ENCODE measurements at regions not wholly inside any gene's neighbourhood (a gene's known extent, or its start where the extent isn't known, plus 50 kb on each side); places are given as distances from the start of the nearest gene placed in this dataset.

DNA sequence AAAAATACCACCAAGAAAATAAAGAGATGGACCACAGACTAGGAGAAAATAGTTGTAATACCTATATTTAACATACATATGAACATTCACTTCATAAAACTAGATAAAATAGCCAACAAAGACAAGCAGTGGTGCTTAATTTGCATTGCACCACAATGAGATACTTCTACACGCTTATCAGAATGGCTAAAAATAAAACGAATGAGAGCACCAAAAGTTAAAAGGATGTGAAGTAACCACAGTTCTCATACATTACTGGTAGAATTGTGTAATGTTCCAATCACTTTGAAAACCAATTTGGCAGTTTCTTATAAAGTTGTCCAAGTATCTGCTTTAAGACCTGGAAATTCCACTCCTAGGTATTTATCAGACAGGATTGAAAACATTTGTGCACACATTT, 198.9 kb upstream of the SGCD start:
- peak; percentile 51 for ATAC-seq (ENCODE audit: poor library complexity)

DNA sequence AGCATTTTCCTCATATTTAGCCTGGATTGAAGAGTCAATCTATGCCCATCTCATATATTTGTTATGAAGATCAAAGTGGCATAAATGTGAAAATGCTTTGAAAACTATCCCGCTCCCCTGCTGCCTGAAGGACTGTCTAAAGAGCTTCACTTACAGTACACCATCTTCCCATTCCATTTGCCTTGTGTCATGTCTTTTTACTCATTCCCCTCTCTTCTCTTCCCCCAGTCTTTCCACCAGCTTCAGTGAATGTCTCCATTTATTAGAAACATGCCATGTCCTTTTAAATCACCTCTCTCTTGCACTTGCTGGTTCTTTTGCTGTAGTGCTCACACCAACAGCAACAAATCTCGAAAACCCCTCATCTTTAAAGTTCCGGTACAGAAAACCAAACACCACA, 192.7 kb upstream of the SGCD start:
- DNase-seq (no peak), ATAC-seq (ENCODE audit: poor library complexity) (no peak)
- intact Hi-C loops (cut with DNase I) = no loop called here

More for the DNA sequence above, 198.9 kb upstream of the SGCD start:
- intact Hi-C loops (cut with DNase I) = no loop called here
- DNase-seq = no peak

DNA sequence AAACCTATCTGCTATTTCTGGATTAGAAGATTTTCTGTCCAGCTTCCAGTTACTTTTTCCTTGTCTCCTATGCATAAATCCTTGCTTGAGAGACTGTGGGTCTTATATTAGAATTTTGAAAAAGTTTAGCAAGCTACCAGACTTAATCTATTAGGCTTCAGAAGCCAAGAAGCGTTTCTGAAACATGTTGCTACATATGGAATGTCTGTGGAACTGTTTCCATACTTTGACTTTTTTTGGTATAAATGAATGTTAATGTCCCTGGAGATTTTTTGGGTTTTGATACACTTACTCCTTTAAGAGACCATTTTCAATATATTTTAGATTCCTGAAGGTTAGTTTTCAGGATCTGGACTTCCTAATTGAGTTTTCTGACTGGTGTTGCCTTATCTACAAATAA, 191.4 kb upstream of the SGCD start:
- DNase-seq (no peak), ATAC-seq (ENCODE audit: poor library complexity) (no peak)
- intact Hi-C loops (cut with DNase I) = no loop called here

DNA sequence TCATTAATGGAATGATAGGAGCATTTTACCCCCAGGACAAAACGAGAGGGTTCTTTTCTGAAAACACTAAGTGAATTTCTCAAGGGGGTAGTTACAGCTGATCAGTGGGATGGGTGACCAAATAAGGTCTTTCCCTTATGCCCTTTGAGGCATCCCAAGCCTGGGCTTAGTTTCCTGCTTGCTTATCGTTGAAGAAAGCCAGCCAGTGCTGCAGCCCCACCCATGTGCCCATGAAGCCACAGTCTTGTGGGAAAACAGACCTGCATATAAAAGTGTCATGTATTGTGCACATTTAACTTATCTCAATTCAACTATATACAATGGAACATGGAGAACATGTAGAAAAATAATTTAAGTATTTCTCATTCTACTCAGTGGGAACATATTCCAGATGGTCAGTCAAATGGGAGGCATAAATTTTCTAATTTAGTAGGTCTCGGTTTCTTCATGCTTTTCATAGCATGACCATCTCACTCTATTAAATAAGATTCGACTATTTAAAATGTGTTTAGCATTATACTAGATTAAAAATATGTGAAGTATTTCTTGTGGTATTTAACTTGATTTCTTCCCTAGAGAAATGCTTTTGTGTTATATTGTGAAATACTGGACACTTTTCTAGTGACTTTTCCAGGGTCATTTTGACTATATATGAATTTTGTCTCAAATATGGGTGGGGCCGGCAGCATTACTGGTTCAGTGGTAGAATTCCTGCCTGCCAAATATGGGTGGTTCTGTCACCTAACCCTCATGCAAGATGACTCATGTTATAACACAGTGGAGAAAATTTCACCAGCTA, 189.7 kb upstream of the SGCD start:
- intact Hi-C loops (cut with DNase I) = no loop called here
- DNase-seq (no peak), ATAC-seq (ENCODE audit: poor library complexity) (no peak)

DNA sequence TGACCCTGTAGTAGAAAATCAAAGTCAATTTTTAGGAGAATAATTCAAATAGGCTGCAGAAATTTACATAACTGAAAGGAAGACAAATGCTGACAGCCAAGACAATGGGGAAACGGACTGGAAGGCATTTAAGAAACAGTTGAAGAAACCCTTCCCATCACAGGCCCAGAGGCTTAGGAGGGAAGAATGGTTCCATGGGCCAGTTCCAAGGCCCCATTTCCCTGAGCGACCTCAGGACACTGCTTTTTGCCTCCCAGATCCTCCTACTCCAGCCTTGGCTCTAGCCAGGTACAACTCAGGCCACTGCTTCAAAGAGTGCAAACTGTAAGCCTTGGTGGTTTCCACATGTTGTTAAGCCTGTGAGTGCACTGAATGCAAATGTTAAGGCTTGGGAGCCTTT, 184.1 kb upstream of the SGCD start:
- ATAC-seq (ENCODE audit: poor library complexity) (no peak), DNase-seq (no peak)
- intact Hi-C loops (cut with DNase I) = no loop called here

DNA sequence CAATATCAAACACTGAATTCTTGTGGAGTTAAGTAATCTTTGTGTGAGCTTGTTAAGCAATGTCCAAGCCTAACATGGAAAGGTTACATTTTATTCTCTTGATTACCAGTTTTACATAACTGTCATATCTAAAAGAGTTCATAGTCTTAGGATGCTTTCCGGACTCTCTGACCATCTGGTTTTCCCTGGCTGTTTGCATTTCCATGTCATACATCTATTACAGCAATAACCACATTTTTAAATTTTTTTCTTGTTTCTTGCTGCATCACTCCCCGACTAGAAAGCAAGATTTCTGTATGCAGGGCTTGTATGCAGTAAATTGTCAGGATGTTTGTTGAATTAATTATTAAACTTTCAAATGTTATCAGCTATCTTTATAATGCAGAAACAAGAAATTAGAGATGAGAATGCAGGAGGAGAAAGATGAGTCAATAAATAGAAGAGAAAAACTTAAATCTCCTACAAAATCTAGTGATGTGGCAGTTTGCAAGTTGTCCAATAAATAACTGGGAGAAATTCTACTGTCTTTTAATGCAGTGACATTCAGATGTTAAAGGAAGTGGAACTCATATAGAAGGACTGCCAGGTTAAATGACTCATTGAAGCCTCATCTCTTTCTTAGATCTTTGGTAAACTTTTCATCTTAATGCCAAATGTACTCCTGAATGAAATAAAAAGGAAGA, 179.6 kb upstream of the SGCD start:
- no peak for DNase-seq
- intact Hi-C loops (cut with DNase I) = no loop called here
- no peak for ATAC-seq (ENCODE audit: poor library complexity)

DNA sequence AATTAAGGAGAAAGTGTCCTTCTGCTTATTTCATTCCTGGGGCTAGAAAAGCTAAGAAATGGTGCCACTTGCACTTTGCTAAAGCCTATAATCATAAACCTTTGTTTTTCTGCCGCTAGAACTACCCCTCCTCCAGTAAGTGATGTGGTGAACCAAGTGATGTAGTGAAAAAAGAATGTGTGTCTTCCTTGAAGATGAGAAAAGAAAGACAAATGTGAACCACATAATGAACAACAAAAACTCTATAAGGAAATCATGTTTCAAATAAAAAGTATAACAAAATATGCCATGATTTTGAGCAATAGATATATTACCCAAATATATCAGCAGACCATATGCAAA, 179.0 kb upstream of the SGCD start:
- no peak for DNase-seq
- intact Hi-C loops (cut with DNase I) = no loop called here
- ATAC-seq (ENCODE audit: poor library complexity) = no peak

DNA sequence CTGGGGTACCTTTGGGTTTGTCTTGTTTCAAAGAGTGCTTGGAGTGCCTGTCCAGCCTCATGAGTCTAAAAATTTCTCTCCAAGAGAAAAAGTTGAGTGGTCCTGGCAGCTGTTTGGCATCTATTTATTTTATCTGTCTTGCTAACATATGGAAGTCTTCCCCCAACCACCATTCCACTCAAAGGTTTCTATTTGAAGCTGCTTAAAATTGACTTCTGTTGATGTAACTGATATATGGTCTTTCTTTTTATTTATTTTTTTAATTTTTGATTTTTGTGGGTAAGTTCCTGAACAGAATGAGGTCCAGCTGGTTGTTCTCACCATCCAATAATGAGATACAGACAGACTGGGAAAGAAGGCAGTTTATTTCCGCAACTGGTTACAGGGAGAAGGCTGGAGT, 178.7 kb upstream of the SGCD start:
- ATAC-seq (ENCODE audit: poor library complexity) = no peak

DNA sequence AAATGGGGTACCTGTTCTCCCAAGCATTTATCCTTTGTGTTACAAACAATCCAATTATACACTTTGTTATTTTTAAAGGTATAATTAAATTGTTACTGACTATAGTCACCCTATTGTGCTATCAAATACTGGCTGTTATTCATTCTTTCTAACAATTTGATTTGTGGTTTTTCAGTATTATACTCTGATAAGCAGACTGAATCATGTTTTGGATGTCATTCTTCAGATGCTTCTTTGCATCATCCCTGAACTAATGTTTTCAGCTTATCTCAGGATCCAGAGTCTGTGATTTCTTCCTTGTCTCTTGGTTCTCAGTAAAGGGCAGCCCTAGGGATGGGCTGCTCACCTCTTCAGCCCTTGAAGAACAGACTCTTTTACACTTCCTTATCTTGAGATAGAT, 177.8 kb upstream of the SGCD start:
- DNase-seq = no peak
- intact Hi-C loops (cut with DNase I) = no loop called here
- no peak for ATAC-seq (ENCODE audit: poor library complexity)

More for the DNA sequence above, 178.7 kb upstream of the SGCD start:
- intact Hi-C loops (cut with DNase I) = no loop called here
- no peak for DNase-seq

DNA sequence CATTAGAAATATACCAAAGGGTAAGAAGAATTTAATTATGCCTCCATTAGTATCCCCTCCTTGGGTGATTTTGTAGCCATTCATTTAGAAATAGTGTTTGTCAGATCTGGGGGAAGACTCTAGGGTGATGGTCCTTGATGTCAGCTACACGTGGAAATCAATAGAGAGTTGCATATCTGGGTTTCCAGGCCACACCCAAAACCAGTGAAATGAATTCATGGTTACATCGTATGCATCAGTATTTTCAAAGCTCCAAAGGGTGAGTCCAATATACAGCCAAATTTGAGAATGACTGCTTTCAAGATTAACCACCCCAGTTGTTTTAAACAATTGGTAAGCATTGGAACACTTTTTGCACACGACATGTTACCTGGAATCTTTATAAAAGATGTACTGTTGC, 173.4 kb upstream of the SGCD start:
- no peak for ATAC-seq (ENCODE audit: poor library complexity)
- intact Hi-C loops (cut with DNase I) = no loop called here
- DNase-seq = no peak

DNA sequence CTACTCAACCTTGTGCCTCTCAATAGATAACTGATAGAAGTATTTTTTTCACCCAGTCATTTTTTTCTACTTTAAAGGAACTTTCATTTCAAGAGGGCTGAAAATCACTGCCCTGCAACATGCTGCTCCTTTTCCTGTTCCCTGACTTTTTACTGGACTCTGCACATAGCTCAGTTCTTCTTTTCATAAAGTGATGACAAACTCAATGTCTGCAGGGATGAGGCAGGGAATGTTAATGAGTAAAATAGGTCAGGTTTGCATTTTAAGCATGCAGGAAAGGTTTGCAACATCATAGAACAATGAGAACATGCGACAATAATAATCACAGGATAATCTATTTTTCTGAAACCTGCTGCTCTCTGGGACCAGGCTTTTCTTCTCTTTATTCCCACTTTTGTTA, 172.2 kb upstream of the SGCD start:
- no peak for DNase-seq

DNA sequence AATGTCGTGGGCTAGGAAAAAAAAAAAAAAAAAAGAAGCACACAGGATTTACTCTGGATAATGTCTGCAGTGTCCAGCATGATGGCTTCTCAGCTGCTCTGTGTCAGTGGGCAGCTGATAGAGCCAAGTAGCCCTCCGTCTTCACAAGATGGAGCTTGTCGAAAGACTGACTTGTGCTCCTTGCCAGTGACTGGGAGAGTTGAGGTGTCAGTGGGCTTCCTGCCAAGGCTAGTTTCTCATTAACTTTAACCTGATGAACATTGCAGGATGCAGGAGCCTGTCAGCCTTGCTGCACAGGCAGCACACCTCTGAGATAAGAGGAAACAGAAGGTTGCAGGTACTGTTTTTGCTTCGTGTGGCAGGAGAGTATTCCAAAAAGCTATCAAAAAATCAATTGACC, 171.4 kb upstream of the SGCD start:
- intact Hi-C loops (cut with DNase I) = no loop called here

More for the DNA sequence above, 172.2 kb upstream of the SGCD start:
- ATAC-seq (ENCODE audit: poor library complexity) = no peak
- intact Hi-C loops (cut with DNase I) = no loop called here

DNA sequence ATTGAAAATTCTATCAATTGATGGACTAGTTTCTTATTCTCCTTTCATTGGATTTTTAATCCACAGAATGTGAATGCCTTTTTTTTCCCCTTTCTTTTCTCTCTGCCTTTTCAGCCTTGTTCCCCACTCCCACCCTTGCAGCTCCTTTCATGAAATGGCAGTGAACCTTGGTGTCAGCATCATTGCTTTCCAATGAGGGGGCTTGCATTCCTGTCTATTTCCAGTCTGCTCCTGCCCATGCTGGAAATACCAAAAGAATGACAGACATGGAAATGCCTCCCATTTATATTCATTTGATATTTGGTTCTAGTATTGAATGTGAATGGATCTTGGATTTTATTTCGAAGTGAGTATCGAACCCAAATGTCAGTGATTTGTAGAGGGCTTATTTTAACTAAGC, 162.7 kb upstream of the SGCD start:
- DNase-seq = no peak
- no peak for ATAC-seq (ENCODE audit: poor library complexity)
- intact Hi-C loops (cut with DNase I) = no loop called here

More for the DNA sequence above, 171.4 kb upstream of the SGCD start:
- no peak for ATAC-seq (ENCODE audit: poor library complexity)
- DNase-seq = no peak

DNA sequence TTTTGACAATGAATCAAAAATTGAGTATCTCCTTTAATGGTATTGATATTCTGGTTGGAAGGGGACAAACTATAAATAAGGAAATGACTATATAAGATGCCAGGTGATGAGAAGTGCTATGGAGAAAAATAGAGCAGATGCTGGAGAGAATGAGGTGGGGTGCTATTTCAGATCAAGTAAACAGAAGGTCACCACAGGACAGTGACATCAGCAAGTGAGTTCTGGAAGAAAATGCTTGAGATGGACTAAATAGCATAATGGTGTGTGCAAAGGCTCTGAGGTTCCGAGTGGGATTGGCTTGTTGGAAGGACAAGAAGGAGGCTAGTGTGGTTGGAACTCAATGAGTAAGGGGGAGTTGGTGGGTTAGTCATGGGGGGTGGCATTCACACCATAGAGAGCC, 157.5 kb upstream of the SGCD start:
- intact Hi-C loops (cut with DNase I) = no loop called here
- no peak for DNase-seq
- no peak for ATAC-seq (ENCODE audit: poor library complexity)

DNA sequence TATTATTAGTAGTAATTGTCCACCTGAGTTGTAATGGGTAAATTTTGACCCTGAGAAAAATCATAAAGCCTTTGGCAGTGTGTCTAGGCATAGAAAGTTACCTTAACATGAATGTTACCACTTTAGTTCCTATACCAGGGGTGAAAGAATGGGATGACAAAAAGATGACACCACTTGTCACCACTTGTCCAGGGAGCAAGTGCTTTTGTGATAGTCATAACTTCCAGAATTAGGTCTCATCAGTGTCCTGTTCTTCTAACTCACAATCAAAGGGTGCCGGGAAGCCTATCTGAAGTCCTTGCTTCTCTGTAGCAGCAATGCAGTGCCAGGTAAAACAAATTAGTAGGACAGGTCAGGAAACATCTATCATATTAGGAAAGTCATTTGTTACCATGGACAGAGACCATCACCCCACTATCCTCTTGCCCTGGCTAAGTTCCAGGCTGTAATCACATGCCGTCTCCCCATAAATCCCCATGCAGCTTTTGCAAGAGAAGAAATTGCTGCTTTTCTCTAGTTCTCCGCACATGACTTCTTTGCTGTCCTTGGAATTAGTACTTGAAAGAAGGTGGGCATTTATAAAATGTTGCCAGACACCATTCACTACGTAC, 156.5 kb upstream of the SGCD start:
- intact Hi-C loops (cut with DNase I) = no loop called here
- no peak for ATAC-seq (ENCODE audit: poor library complexity)
- no peak for DNase-seq

DNA sequence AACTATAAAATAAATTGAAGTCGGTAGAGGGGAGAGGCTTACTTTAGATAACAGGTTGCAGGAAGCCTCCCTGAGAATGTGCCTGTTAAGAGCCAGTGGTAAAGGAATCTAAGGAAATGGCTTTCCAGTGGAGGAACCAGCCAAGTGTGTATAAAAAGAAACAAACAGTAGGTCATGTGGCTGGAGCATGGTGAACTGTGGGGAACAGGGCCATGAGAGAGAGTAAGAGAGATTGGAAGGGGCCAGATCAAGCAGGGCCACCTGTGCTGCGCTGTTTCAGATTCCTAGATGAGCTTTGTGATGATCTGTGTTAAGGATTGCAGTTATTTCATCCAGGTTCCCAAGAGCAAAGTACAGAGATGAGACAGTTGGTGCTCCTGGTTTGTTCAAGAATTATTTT, 152.7 kb upstream of the SGCD start:
- intact Hi-C loops (cut with DNase I) = no loop called here
- ATAC-seq (ENCODE audit: poor library complexity) = peak; percentile 45
- no peak for DNase-seq

DNA sequence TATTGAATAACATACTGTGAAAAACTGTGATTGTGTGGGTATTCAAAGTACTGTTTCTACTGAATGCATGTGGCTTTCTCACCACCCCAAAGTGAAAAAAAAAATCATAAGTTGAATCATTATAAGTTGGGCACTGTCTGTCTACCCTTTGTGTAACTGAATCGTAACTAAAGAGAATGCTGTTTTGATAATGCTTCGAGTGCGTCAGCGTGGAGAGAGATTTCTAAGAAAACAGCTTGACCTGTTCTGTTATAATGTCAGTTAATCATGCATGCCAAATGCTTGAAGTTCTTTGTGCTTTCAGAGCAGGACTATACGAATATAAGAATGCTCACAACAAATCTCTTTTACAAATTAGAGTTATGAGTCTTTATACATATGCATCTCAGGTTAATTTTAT, 148.8 kb upstream of the SGCD start:
- DNase-seq (no peak), ATAC-seq (ENCODE audit: poor library complexity) (peak; percentile 45)
- intact Hi-C loops (cut with DNase I) = no loop called here

DNA sequence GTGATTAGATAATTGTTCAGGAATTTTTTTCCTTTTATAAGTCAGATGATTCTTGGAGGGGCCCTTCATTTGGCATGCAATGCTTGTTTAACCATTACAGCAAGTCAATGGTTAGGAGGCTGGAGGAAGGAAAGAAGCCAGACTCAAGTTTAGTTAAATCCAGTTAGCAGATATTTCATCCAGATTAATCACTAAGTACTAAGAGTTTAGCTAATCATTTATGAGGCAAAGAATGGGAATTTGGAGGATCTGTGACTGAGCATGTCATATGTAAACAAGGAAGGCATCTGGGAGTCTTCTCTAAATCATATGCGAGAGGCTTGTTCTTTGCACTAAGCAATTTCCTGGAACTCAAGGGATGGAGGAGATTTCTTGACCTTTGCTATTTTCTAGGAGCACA, 145.3 kb upstream of the SGCD start:
- intact Hi-C loops (cut with DNase I) = no loop called here
- ATAC-seq (ENCODE audit: poor library complexity) = no peak

DNA sequence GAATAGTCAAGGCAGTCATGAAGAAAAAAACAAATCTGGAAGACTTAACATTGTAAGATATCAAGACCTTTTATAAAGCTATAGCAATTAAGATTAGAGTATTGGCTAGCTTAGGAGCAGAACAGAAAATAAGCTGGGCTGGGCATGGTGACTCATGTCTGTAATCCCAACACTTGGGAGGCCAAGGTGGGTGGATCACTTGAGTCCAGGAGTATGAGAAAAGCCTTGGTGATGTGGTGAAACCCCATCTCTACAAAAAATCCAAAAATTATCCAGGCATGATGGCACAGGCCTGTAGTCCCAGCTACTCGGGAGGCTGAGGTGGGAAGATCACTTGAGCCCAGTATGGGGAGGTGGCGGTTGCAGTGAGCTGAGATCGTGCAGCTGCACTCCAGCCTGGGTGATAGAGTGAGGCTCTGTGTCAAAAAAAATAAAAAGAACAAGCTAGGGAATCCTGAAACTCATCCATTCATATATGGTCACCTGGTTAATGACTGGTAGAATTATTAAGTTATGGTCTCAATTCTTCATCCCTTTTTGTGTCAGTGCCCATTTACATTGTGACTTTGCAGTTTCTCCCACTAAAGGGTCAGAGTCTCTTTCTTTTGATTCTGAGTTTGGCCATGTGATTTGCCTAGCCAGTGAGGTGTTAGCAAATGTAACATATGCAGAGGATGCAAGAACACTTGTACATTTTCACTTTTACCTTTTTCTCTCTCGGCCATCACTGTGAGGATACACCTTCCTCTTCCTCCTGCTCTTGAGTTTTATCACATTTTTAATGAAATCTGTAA, 144.6 kb upstream of the SGCD start:
- ATAC-seq (ENCODE audit: poor library complexity) (no peak), DNase-seq (no peak)
- intact Hi-C loops (cut with DNase I) = no loop called here

More for the DNA sequence above, 145.3 kb upstream of the SGCD start:
- no peak for DNase-seq
